ENCODE measurements at regions not wholly inside any gene's neighbourhood (a gene's known extent, or its start where the extent isn't known, plus 50 kb on each side); places are given as distances from the start of the nearest gene placed in this dataset.

DNA sequence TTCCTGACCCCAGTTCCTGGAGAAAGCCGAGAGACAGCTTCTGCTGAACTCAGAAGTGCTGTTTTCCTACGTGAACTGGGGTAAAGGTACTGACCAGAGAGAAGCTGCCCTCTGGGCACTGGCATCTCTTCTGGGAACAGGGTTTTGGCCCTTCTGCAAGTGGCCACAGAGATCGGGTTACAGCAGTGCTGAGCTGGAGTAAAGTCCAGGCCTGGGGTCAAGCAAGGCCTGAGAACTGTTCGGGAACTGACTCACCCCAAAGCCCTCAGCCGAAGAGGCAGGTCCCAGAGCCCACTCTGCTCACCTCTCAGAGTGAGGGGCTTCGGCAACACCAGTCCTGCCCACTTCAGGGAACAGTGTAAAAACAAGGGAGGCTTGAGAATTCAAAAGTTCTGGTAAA lies 177.2 kb upstream of the RUNX1 start:
- no peak for TF ChIP-seq POLR2A (IDR thresholded peaks at IDR 0.05; ENCODE audit: low read depth, low read length)
- TF ChIP-seq POLR2AphosphoS5 (IDR thresholded peaks at IDR 0.05; ENCODE audit: low read depth, low read length) = no peak
- no peak for TF ChIP-seq TAF1 (IDR thresholded peaks at IDR 0.05; ENCODE audit: borderline replicate concordance, low read depth, low read length)

Data from GM12892 (cell line).